Right lobe of liver (tissue), 4 donors: ENCODE measurements at regions not wholly inside any gene's neighbourhood (a gene's known extent, or its start where the extent isn't known, plus 50 kb on each side); places are given as distances from the start of the nearest gene placed in this dataset.

Experiments
- CTCF ChIP-seq, 4 donors: fragments of 200-600 bp in 3 of 4; fragments of 450-650 bp in 1 of 4; IDR thresholded peaks; one replicate each; pipeline versions ENCODE4 v1.5.1 to v1.8.0; 2016 to 2022; ENCODE audit warnings: antibody characterized with exemption in 4 of 4, mild to moderate bottlenecking in 2 of 4
- POLR2A ChIP-seq: fragments of 450-650 bp; IDR thresholded peaks from one replicate; pipeline ENCODE4 v1.6.1; 2017; ENCODE audit warnings: antibody characterized with exemption, mild to moderate bottlenecking
- donor health status: DM: no; HTN: no; CAD: no.
- donor health status: DM: no; HTN: no; CAD: no.
- donor health status: DM: no; HTN: yes; CAD: no.

- TF ChIP-seq CTCF (IDR thresholded peaks at IDR 0.05) (no peak), POLR2A (no peak)
These were observed 82.7 kb upstream of the ABCD3 start for GRCh38 chr1:94335447-94335846.
